Type B pancreatic cell (in vitro differentiated cells): ENCODE measurements at regions not wholly inside any gene's neighbourhood (a gene's known extent, or its start where the extent isn't known, plus 50 kb on each side); places are given as distances from the start of the nearest gene placed in this dataset.

Source experiments
- DNase-seq: peaks from one replicate; pipeline ENCODE4 v3.0.0; 2021; ENCODE audit warnings: mixed read lengths; ENCODE audit not compliant: unreplicated experiment; ENCODE audit errors: extremely low spot score
- H3K27ac Mint-ChIP-seq: 2 replicates; pipeline ENCODE4 v1.8.0; 2021; ENCODE audit warnings: mild to moderate bottlenecking, mixed read lengths
- H3K27me3 Mint-ChIP-seq: 2 replicates; pipeline ENCODE4 v1.8.0; 2021; ENCODE audit warnings: mixed read lengths
- H3K36me3 Mint-ChIP-seq: 2 replicates; pipeline ENCODE4 v1.8.0; 2021; ENCODE audit warnings: mixed read lengths
- H3K4me1 Mint-ChIP-seq: one replicate; pipeline ENCODE4 v1.8.0; 2021; ENCODE audit warnings: mixed read lengths; ENCODE audit not compliant: unreplicated experiment
- H3K4me3 Mint-ChIP-seq: 2 replicates; pipeline ENCODE4 v1.8.0; 2021; ENCODE audit warnings: mild to moderate bottlenecking, mixed read lengths
- H3K9me3 Mint-ChIP-seq: 2 replicates; pipeline ENCODE4 v1.8.0; 2021; ENCODE audit warnings: mixed read lengths
- CTCF ChIP-seq: fragments of 200-600 bp; sonication (generic); conservative IDR thresholded peaks from 2 replicates; pipeline ENCODE4 v1.5.0; 2021; ENCODE audit warnings: antibody characterized with exemption, mild to moderate bottlenecking

GRCh38 chr1:87799451-87799850, 470.8 kb downstream of the LMO4 start:
- Mint-ChIP-seq H3K4me1 (peaks cover 18% of the 10 kb centered on the region), H3K27me3 (no peaks in the 10 kb centered on the region), H3K4me3 (no peak overlapping the region), H3K27ac (no peak overlapping the region), H3K36me3 (no peaks in the 10 kb centered on the region), H3K9me3 (no peaks in the 10 kb centered on the region)
- DNase-seq = no peak
- no peak for TF ChIP-seq CTCF

GRCh38 chr1:87800006-87800405, 471.3 kb downstream of the LMO4 start:
- Mint-ChIP-seq H3K9me3 (no peaks in the 10 kb centered on the region), H3K4me1 (peaks cover 18% of the 10 kb centered on the region), H3K36me3 (no peaks in the 10 kb centered on the region), H3K27me3 (no peaks in the 10 kb centered on the region), H3K4me3 (no peak overlapping the region), H3K27ac (no peak overlapping the region)
- DNase-seq = no peak
- no peak for TF ChIP-seq CTCF

- no peaks in the 10 kb centered on the region for H3K36me3 Mint-ChIP-seq
- H3K9me3 Mint-ChIP-seq = no peaks in the 10 kb centered on the region
- DNase-seq = no peak
- H3K4me3 Mint-ChIP-seq = no peak overlapping the region
- H3K27ac Mint-ChIP-seq = no peak overlapping the region
- H3K27me3 Mint-ChIP-seq = no peaks in the 10 kb centered on the region
- peaks cover 18% of the 10 kb centered on the region for H3K4me1 Mint-ChIP-seq
- TF ChIP-seq CTCF = no peak
These were observed 474.7 kb downstream of the LMO4 start for GRCh38 chr1:87803375-87803774.

GRCh38 chr1:87804128-87804527, 475.4 kb downstream of the LMO4 start:
- DNase-seq = no peak
- H3K4me3 Mint-ChIP-seq = no peak overlapping the region
- peaks cover 18% of the 10 kb centered on the region for H3K4me1 Mint-ChIP-seq
- no peaks in the 10 kb centered on the region for H3K36me3 Mint-ChIP-seq
- H3K27ac Mint-ChIP-seq = no peak overlapping the region
- H3K9me3 Mint-ChIP-seq = no peaks in the 10 kb centered on the region
- H3K27me3 Mint-ChIP-seq = no peaks in the 10 kb centered on the region
- TF ChIP-seq CTCF = no peak

- DNase-seq = no peak
- Mint-ChIP-seq H3K27me3 (no peaks in the 10 kb centered on the region), H3K4me1 (peaks cover 18% of the 10 kb centered on the region), H3K4me3 (peak overlapping the region; percentile 67), H3K9me3 (no peaks in the 10 kb centered on the region), H3K36me3 (no peaks in the 10 kb centered on the region), H3K27ac (peak overlapping the region; percentile 82)
- no peak for TF ChIP-seq CTCF
These were observed 477.1 kb downstream of the LMO4 start for GRCh38 chr1:87805666-87806378.
